Heart left ventricle (tissue), 16 donors: ENCODE measurements at regions not wholly inside any gene's neighbourhood (a gene's known extent, or its start where the extent isn't known, plus 50 kb on each side); places are given as distances from the start of the nearest gene placed in this dataset.

Experiments
- ATAC-seq, 4 donors: fragments of 200-7000 bp; cut with Tn5 transposase; one replicate each; pipeline ENCODE4 v1.9.1; 2020 to 2022; ENCODE audit warnings: moderate library complexity in 4 of 4, mild to moderate bottlenecking in 3 of 4, moderate number of reproducible peaks in 1 of 4
- DNase-seq, 5 donors: peaks; one replicate each; pipeline ENCODE4 v3.0.0-alpha.2; 2020
- H3K27ac ChIP-seq, 12 donors: fragments of 200-600 bp; sonication (generic) in 4 of 12; one replicate each; pipeline versions ENCODE4 v1.5.0 to v1.8.0; 2016 to 2022; ENCODE audit warnings: mild to moderate bottlenecking in 2 of 12
- H3K27me3 ChIP-seq, 9 donors: fragments of 200-600 bp; sonication (generic) in 2 of 9; one replicate each; pipeline versions ENCODE4 v1.5.1 to v1.8.0; 2016 to 2022; ENCODE audit warnings: mild to moderate bottlenecking in 3 of 9
- H3K36me3 ChIP-seq, 9 donors: fragments of 200-600 bp; sonication (generic) in 2 of 9; one replicate each; pipeline versions ENCODE4 v1.5.0 to v1.8.0; 2018 to 2022; ENCODE audit warnings: mild to moderate bottlenecking in 2 of 9
- H3K4me1 ChIP-seq, 12 donors: fragments of 200-600 bp; sonication (generic) in 4 of 12; one replicate each; pipeline versions ENCODE4 v1.5.0 to v1.8.0; 2016 to 2022; ENCODE audit warnings: mild to moderate bottlenecking in 3 of 12
- H3K4me3 ChIP-seq, 12 donors: fragments of 200-600 bp; sonication (generic) in 4 of 12; one replicate each; pipeline versions ENCODE4 v1.5.0 to v1.8.0; 2017 to 2022; ENCODE audit warnings: mild to moderate bottlenecking in 9 of 12, moderate library complexity in 4 of 12
- H3K9me3 ChIP-seq, 12 donors: fragments of 200-600 bp; sonication (generic) in 4 of 12; one replicate each; pipeline versions ENCODE4 v1.5.0 to v1.8.0; 2016 to 2022; ENCODE audit warnings: mild to moderate bottlenecking in 1 of 12
- CTCF ChIP-seq, 12 donors: fragments of 200-600 bp; sonication (generic) in 4 of 12; IDR thresholded peaks; one replicate each; pipeline versions ENCODE4 v1.5.0 to v1.8.0; 2018 to 2022; ENCODE audit warnings: antibody characterized with exemption in 12 of 12, mild to moderate bottlenecking in 5 of 12
- POLR2A ChIP-seq, 2 donors: fragments of 450-650 bp; IDR thresholded peaks; one replicate each; pipeline ENCODE4 v1.6.1; 2017; ENCODE audit warnings: antibody characterized with exemption in 2 of 2, mild to moderate bottlenecking in 2 of 2, moderate library complexity in 2 of 2
- WGBS, 4 donors: extraction: QIAGEN DNeasy Blood & Tissue Kit in 2 of 4; methylation state at CpG; one replicate each; pipeline versions ENCODE4 v1.1.5 to v1.1.7; 2013 to 2018; 5-methylcytosine and 5-hydroxymethylcytosine counted together
- intact Hi-C, 10 donors: fragments of 100-400 bp; cut with DNase I; formaldehyde crosslinking; loops; one replicate each; pipeline versions ENCODE4 v1.11.1 to v1.14.2; 2022
- donor health status: ischemic (EF 13 %, LVEDD 7.1; RV severe dilation, severe dysfunction).
- donor health status: healthy with polysubstance abuse.
- donor health status: DM: no; HTN: yes; CAD: no.
- donor health status: DM: no; HTN: no; CAD: no.
- donor health status: ischemic (EF 25% LVEDD 6.9; RV normal size, moderate dysfunction).
- donor health status: ischemic (EF 25% LVEDD 5.7; RV mildly dilated, moderate dysfunction).
- donor health status: healthy.
- donor health status: DM: yes; HTN: yes; CAD: no.
- donor health status: ischemic (EF 35%, LVEDD 5.7; RV mildly dilated, moderate dysfunction).
- donor health status: nonischemic (EF 11% LVEDD 7.7; RV severe dilation, severe dysfunction).
- donor health status: DM: yes; HTN: yes; CAD: no.
- donor health status: PGD.
- donor health status: ischemic (EF 29% LVEDD 5.4; RV normal size, mild dysfunction).
- donor health status: nonischemic (EF 23%, LVEDD 6.1; RV moderate dilation, normal function).

- Histone ChIP-seq H3K27ac (no peak overlapping the region), H3K9me3 (peaks cover 0 to 7% (median 0%) of the 10 kb centered on the region in 12 donors), H3K36me3 (no peaks in the 10 kb centered on the region), H3K4me3 (no peak overlapping the region), H3K27me3 (peaks cover 0 to 8% (median 0%) of the 10 kb centered on the region in 9 donors), H3K4me1 (peaks cover 0 to 9% (median 0%) of the 10 kb centered on the region in 12 donors)
- no peak for ATAC-seq
- TF ChIP-seq POLR2A (IDR thresholded peaks at IDR 0.05) = no peak
- no peak for TF ChIP-seq CTCF (IDR thresholded peaks at IDR 0.05)
- no peak for DNase-seq
- WGBS, 4 donors = 87 to 97% (median 94%) methylated on average over 1 of the region's 1 CpG
- intact Hi-C loops = loop anchor here in 2 of 10 donors (5.0 to 10.0 kb wide), 4 partner anchors 236 to 464 kb away; partner anchors contain the start of genes CCDC73 (in 1 of the 2) and EIF3M (in 1 of the 2)
Observed at GRCh38 chr11:32328392-32328791, 106.9 kb downstream of the WT1 start.

- no peaks in the 10 kb centered on the region for H3K36me3 ChIP-seq
- no peak for ATAC-seq
- H3K4me3 ChIP-seq = no peak overlapping the region
- no peak overlapping the region for H3K27ac ChIP-seq
- 70 to 83% (median 74%) methylated on average over 7 to 10 of the region's 10 CpGs for whole genome bisulfite sequencing, 4 donors
- intact Hi-C loops = no loop called here
- TF ChIP-seq POLR2A (IDR thresholded peaks at IDR 0.05) (no peak), CTCF (IDR thresholded peaks at IDR 0.05) (no peak)
- peaks cover 0 to 12% (median 0%) of the 10 kb centered on the region in 12 donors for H3K4me1 ChIP-seq
- H3K9me3 ChIP-seq = no peaks in the 10 kb centered on the region
- DNase-seq = no peak
- peaks cover 0 to 25% (median 4%) of the 10 kb centered on the region in 9 donors for H3K27me3 ChIP-seq
Observed at GRCh38 chr11:32331098-32331497, 104.2 kb downstream of the WT1 start.

GRCh38 chr11:32331792-32332191 lies 103.5 kb downstream of the WT1 start:
- Histone ChIP-seq H3K27me3 (peaks cover 0 to 25% (median 4%) of the 10 kb centered on the region in 9 donors), H3K4me3 (no peak overlapping the region), H3K4me1 (peaks cover 0 to 12% (median 0%) of the 10 kb centered on the region in 12 donors), H3K9me3 (no peaks in the 10 kb centered on the region), H3K36me3 (no peaks in the 10 kb centered on the region), H3K27ac (no peak overlapping the region)
- no peak for DNase-seq
- 83 to 89% (median 87%) methylated on average over 1 of the region's 1 CpG for WGBS, 4 donors
- intact Hi-C loops = no loop called here
- no peak for ATAC-seq
- TF ChIP-seq CTCF (IDR thresholded peaks at IDR 0.05) (no peak), POLR2A (IDR thresholded peaks at IDR 0.05) (no peak)

GRCh38 chr11:32332990-32333319 lies 102.4 kb downstream of the WT1 start:
- intact Hi-C loops = no loop called here
- H3K36me3 ChIP-seq = no peaks in the 10 kb centered on the region
- TF ChIP-seq CTCF (IDR thresholded peaks at IDR 0.05) (no peak), POLR2A (IDR thresholded peaks at IDR 0.05) (no peak)
- H3K27ac ChIP-seq = peak overlapping the region in 2 of 12 donors; percentile 18 to 46
- peaks cover 0 to 25% (median 4%) of the 10 kb centered on the region in 9 donors for H3K27me3 ChIP-seq
- H3K4me1 ChIP-seq = peaks cover 0 to 12% (median 0%) of the 10 kb centered on the region in 12 donors
- H3K4me3 ChIP-seq = peak overlapping the region; percentile 16 to 60 (median 49)
- no peak for DNase-seq
- no peak for ATAC-seq
- WGBS, 4 donors = 38 to 44% (median 41%) methylated on average over 14 of the region's 14 CpGs
- H3K9me3 ChIP-seq = no peaks in the 10 kb centered on the region
